ENCODE measurements at regions not wholly inside any gene's neighbourhood (a gene's known extent, or its start where the extent isn't known, plus 50 kb on each side); places are given as distances from the start of the nearest gene placed in this dataset.

- no peak overlapping the region for H3K4me3 ChIP-seq (ENCODE audit: low read depth, low read length)
- no peak for TF ChIP-seq CTCF (IDR thresholded peaks at IDR 0.05; ENCODE audit: borderline replicate concordance, insufficient read depth, low read depth, low read length)
These were observed 332.4 kb upstream of the LRIG3 start for GRCh38 chr12:59252731-59253130.

- TF ChIP-seq CTCF (IDR thresholded peaks at IDR 0.05; ENCODE audit: borderline replicate concordance, insufficient read depth, low read depth, low read length), result no peak
These were observed 330.5 kb upstream of the LRIG3 start for GRCh38 chr12:59250766-59251165.

GRCh38 chr12:59240048-59240447 is 319.7 kb upstream of the LRIG3 start:
- TF ChIP-seq CTCF (IDR thresholded peaks at IDR 0.05; ENCODE audit: borderline replicate concordance, insufficient read depth, low read depth, low read length), result no peak
- no peak overlapping the region for H3K4me3 ChIP-seq (ENCODE audit: low read depth, low read length)

More at GRCh38 chr12:59250766-59251165, 330.5 kb upstream of the LRIG3 start:
- no peak overlapping the region for H3K4me3 ChIP-seq (ENCODE audit: low read depth, low read length)

- no peak for TF ChIP-seq CTCF (IDR thresholded peaks at IDR 0.05; ENCODE audit: borderline replicate concordance, insufficient read depth, low read depth, low read length)
- H3K4me3 ChIP-seq (ENCODE audit: low read depth, low read length), result no peak overlapping the region
These were observed 314.1 kb upstream of the LRIG3 start for GRCh38 chr12:59234391-59234790.

- H3K4me3 ChIP-seq (ENCODE audit: low read depth, low read length), result no peak overlapping the region
- no peak for TF ChIP-seq CTCF (IDR thresholded peaks at IDR 0.05; ENCODE audit: borderline replicate concordance, insufficient read depth, low read depth, low read length)
These were observed 310.0 kb upstream of the LRIG3 start for GRCh38 chr12:59230334-59230733.

- H3K4me3 ChIP-seq (ENCODE audit: low read depth, low read length), result no peak overlapping the region
- TF ChIP-seq CTCF (IDR thresholded peaks at IDR 0.05; ENCODE audit: borderline replicate concordance, insufficient read depth, low read depth, low read length), result no peak
These were observed 298.8 kb upstream of the LRIG3 start for GRCh38 chr12:59219148-59219547.

- H3K4me3 ChIP-seq (ENCODE audit: low read depth, low read length), result no peak overlapping the region
- no peak for TF ChIP-seq CTCF (IDR thresholded peaks at IDR 0.05; ENCODE audit: borderline replicate concordance, insufficient read depth, low read depth, low read length)
These were observed 276.7 kb upstream of the LRIG3 start for GRCh38 chr12:59196989-59197388.
